Calu3 (cell line): ENCODE measurements at regions not wholly inside any gene's neighbourhood (a gene's known extent, or its start where the extent isn't known, plus 50 kb on each side); places are given as distances from the start of the nearest gene placed in this dataset.

ENCODE experiments used
- BruUV-seq: library from RNA; stranded (reverse); fragments of 400-500 nt; replicated peaks from 2 replicates; lab custom pipeline; 2021; lab: Mats Ljungman, UMichigan
- CTCF ChIA-PET: fragments of 300-600 bp; sonication (Branson Sonifier 250); formaldehyde crosslinking; loops from one replicate; lab custom pipeline; 2022; ENCODE audit warnings: antibody characterized with exemption; lab: Charles Lee
- DNase-seq: peaks from one replicate; pipeline ENCODE4 v3.0.0; 2022
- H3K27ac Mint-ChIP-seq: one replicate; pipeline ENCODE4 v1.8.0; 2022; ENCODE audit warnings: mixed read lengths; ENCODE audit not compliant: unreplicated experiment
- H3K27me3 Mint-ChIP-seq: one replicate; pipeline ENCODE4 v1.8.0; 2022; ENCODE audit warnings: mixed read lengths; ENCODE audit not compliant: unreplicated experiment
- H3K36me3 Mint-ChIP-seq: one replicate; pipeline ENCODE4 v1.8.0; 2022; ENCODE audit warnings: mild to moderate bottlenecking, moderate library complexity, mixed read lengths; ENCODE audit not compliant: insufficient read depth, unreplicated experiment
- H3K4me1 Mint-ChIP-seq: one replicate; pipeline ENCODE4 v1.8.0; 2022; ENCODE audit warnings: mild to moderate bottlenecking, low read depth, mixed read lengths; ENCODE audit not compliant: unreplicated experiment
- H3K4me3 Mint-ChIP-seq: one replicate; pipeline ENCODE4 v1.8.0; 2022; ENCODE audit warnings: mild to moderate bottlenecking, low read depth, moderate library complexity, mixed read lengths; ENCODE audit not compliant: unreplicated experiment
- H3K9me3 Mint-ChIP-seq: one replicate; pipeline ENCODE4 v1.8.0; 2022; ENCODE audit warnings: low read depth, mixed read lengths; ENCODE audit not compliant: unreplicated experiment
- intact Hi-C: fragments of 100-400 bp; cut with micrococcal nuclease; formaldehyde crosslinking; loops from one replicate; pipeline ENCODE4 v1.10.0; 2022; ENCODE audit not compliant: unreplicated experiment
- TF ChIP-seq, protein P1 (sequence below): fragments of 200-600 bp; IDR thresholded peaks from one replicate; pipeline ENCODE4 v1.8.0; 2022; ENCODE audit warnings: antibody characterized with exemption; ENCODE audit not compliant: unreplicated experiment

DNA sequence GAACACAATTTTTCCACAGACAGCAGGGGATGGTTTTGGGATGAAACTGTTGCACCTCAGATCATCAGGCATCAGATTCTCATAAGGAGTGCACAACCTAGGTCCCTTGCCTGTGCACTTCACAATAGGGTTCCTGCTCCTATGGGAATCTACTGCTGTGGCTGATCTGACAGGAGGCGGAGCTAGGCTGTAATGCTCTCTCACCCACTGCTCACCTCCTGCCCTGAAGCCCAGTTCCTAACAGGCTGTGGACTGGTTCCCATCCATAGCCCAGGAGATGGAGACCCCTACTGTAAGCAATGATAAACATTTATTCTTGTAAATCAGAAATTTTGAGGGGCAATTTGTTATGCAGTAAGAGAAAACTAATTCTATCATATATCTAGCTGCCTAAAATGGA, 1234.7 kb downstream of the SLITRK1 start:
- Mint-ChIP-seq H3K4me3 (no peak overlapping the region), H3K9me3 (no peaks in the 10 kb centered on the region), H3K36me3 (no peaks in the 10 kb centered on the region), H3K27ac (no peak overlapping the region), H3K27me3 (no peaks in the 10 kb centered on the region), H3K4me1 (no peaks in the 10 kb centered on the region)
- intact Hi-C loops: no loop called here
- BruUV-seq: no TSS peak
- TF ChIP-seq, protein P1, sequence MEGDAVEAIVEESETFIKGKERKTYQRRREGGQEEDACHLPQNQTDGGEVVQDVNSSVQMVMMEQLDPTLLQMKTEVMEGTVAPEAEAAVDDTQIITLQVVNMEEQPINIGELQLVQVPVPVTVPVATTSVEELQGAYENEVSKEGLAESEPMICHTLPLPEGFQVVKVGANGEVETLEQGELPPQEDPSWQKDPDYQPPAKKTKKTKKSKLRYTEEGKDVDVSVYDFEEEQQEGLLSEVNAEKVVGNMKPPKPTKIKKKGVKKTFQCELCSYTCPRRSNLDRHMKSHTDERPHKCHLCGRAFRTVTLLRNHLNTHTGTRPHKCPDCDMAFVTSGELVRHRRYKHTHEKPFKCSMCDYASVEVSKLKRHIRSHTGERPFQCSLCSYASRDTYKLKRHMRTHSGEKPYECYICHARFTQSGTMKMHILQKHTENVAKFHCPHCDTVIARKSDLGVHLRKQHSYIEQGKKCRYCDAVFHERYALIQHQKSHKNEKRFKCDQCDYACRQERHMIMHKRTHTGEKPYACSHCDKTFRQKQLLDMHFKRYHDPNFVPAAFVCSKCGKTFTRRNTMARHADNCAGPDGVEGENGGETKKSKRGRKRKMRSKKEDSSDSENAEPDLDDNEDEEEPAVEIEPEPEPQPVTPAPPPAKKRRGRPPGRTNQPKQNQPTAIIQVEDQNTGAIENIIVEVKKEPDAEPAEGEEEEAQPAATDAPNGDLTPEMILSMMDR: no peak
- CTCF ChIA-PET: interaction anchor here (0.6 kb wide), 1 partner anchor 44 kb away, joined by 3 read pairs; no protein-coding TSS in a partner anchor
- DNase-seq: no peak

DNA sequence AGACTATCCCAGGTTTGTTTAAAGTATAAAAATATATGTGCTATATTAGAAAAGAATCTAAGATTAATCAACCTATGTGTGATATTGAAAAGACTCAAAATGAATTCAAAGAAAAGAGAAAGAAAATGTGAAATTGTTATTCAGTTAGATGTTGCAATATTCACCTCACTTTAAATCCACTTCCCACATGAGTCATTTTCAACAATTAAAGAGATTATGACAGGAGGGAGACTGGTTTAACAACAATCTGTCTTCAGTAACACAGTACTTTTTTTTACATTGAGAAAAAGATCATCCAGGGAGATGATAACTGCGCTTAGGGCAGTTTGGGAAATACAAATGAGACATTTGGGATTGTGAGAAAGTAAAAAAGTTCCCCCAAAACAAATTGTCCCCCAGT, 1246.2 kb downstream of the SLITRK1 start:
- no peaks in the 10 kb centered on the region for H3K9me3 Mint-ChIP-seq
- intact Hi-C loops: no loop called here
- CTCF ChIA-PET: no interaction called here
- DNase-seq: no peak
- BruUV-seq: no TSS peak
- no peak overlapping the region for H3K27ac Mint-ChIP-seq
- no peaks in the 10 kb centered on the region for H3K4me1 Mint-ChIP-seq
- H3K36me3 Mint-ChIP-seq: no peaks in the 10 kb centered on the region
- H3K27me3 Mint-ChIP-seq: no peaks in the 10 kb centered on the region
- H3K4me3 Mint-ChIP-seq: no peak overlapping the region
- TF ChIP-seq, protein P1: no peak

DNA sequence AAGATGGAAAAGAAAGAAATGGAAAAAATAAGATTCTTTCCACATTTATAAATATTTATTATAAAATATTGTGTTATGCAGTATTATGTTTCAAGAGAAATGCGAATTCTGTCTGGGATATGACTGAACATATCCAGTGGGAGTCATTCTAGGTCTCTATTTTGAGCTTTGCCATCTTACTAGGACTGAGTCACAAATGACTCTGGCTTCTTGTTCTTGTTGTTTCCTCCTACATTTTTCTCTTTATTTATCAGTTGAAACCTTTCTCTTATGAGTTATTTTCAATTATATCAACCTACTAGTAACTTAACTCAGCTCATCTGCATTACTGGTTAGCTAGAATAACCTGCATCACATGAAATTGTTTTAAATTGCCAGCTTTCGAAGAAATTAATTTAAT, 1247.3 kb downstream of the SLITRK1 start:
- no peak overlapping the region for H3K27ac Mint-ChIP-seq
- no peaks in the 10 kb centered on the region for H3K36me3 Mint-ChIP-seq
- intact Hi-C loops: no loop called here
- no peak for DNase-seq
- H3K4me3 Mint-ChIP-seq: no peak overlapping the region
- no TSS peak for BruUV-seq
- no peaks in the 10 kb centered on the region for H3K27me3 Mint-ChIP-seq
- H3K4me1 Mint-ChIP-seq: no peaks in the 10 kb centered on the region
- TF ChIP-seq, protein P1: no peak
- H3K9me3 Mint-ChIP-seq: no peaks in the 10 kb centered on the region
- CTCF ChIA-PET: no interaction called here

DNA sequence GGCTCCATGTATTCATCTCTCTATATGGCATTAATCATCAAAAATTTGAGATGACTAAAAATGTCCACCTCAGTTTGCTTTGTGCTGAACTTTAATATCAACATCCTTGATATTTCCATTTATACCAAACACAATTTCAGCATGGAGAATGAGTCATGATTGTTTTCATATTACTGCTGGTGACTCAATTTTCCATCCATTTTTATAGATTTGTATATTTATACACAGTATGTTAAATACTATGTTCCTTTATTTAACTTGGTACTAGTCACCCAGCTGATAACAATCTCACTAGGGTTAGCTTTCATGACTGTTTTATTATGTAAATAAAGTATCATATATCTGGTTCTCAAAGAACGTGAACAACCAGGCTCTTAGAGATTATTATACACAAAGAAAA, 1255.1 kb downstream of the SLITRK1 start:
- Mint-ChIP-seq H3K27ac (no peak overlapping the region), H3K36me3 (no peaks in the 10 kb centered on the region), H3K27me3 (no peaks in the 10 kb centered on the region), H3K9me3 (no peaks in the 10 kb centered on the region), H3K4me1 (no peaks in the 10 kb centered on the region), H3K4me3 (no peak overlapping the region)
- TF ChIP-seq, protein P1: no peak
- DNase-seq: no peak
- intact Hi-C loops: no loop called here
- no TSS peak for BruUV-seq
- CTCF ChIA-PET: no interaction called here
